Stimulated activated CD8-positive, alpha-beta memory T cell treated with anti-CD3 and anti-CD28 coated beads, Interleukin-4, amount 100 ng/mL, for 48 hours (primary cell): ENCODE measurements at regions not wholly inside any gene's neighbourhood (a gene's known extent, or its start where the extent isn't known, plus 50 kb on each side); places are given as distances from the start of the nearest gene placed in this dataset.

Experiments used
- DNase-seq: peaks from one replicate; pipeline ENCODE4 v3.0.0-alpha.2; 2020

GRCh38 chr3:151995091-151995490 is 121.6 kb downstream of the SUCNR1 start:
- DNase-seq = no peak

DNA sequence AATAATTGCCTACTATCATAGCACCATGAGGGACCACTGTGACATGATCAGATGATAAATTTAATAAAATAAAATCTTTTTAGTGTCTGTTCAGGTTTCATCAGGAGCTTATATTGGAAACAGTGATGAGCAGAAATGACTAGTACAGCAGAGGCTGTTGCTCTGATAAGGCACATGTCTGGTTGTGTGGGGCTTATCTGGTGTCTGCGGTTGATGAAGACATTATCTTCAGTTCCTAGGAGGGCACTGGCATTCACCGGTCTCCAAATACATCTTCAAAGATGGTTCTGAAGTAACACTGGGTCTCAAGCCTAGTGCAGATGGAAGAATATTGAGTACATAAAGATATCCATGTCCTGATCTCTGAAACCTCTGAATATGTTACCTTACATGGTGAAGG is 125.3 kb downstream of the SUCNR1 start:
- DNase-seq = no peak

- no peak for DNase-seq
Observed at GRCh38 chr3:151999936-152000335, 126.5 kb downstream of the SUCNR1 start.

GRCh38 chr3:152011812-152012735 is 138.6 kb downstream of the SUCNR1 start:
- DNase-seq = no peak

DNA sequence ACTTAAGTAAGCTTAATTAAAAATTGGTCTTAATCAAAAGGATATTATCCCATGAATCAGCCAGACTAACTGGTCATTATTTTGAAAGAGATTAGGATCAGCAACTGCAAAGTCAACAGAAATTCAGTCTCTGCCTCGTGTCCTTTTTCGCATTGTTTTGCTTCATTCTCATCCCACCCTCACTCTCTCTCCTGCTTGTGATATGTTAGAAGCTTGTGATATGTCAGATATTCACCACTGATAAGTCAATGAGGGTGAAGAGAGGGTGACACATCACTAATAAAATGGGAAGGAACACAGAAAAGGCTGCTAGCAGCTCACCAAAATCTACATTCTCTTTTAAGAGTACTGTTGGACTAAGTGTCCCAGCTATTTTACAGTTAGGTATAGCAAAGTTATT is 146.1 kb downstream of the SUCNR1 start:
- no peak for DNase-seq

GRCh38 chr3:152021951-152022461 is 148.6 kb downstream of the SUCNR1 start:
- DNase-seq = peak; percentile 40

DNA sequence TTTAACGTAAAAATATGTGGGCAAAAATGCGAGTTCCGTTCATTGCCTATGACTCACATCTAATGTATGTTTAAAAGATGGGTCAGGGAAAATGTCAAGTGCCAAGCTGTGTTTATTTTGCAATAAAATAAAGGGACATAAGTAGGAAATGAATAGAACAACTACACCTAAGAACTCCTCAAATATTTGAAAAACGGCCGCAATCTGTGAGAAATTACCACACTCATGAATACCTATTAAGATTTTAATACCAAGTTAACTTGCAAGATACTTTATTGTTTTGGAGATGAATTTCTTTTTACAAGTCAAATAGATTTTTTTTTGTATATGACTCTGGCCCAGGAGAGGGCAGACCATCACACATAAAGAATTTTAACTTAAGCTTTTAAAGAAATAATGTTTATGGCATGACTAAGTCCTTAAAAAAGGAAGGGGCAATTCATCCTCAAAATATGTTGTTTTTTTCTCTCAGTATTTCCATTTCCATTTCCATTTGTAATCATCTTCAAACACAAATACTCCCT is 152.7 kb downstream of the SUCNR1 start:
- no peak for DNase-seq

DNA sequence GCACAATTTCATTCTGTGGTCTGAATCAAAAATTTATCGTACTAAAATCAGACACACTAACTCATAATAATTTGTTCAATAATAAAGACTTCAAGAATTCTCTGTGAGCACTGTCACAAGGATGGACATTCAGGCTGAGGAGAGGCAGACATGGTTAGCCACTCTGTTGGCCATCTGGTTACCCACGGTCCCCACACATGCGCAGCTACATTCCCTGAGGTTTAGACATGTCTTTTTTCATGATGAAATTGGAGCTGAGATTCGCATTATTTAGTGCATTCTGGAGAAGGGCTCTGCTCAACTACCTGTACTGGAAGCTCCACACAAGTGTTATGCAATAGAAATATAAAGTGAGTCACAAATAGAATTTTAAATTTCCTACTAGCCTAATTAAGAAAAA is 156.9 kb downstream of the SUCNR1 start:
- no peak for DNase-seq

DNA sequence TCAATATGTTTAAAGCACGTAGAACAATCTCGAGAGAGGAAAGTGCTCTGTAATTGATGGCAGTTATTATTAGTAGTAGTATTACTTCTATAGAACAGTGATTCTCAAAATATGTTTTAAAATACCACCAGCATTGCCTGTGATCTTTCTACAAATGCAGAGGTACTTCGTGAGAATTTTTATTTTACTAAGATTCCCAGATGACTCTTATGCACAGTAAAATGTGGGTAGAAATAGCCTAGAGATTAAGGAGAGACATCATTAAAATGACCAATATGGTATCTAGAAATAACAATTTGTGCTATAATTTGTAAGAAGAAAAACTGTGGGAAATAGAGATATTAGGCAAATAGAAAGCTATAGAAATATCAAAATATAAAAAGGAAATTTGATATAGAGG is 157.9 kb downstream of the SUCNR1 start:
- no peak for DNase-seq

- no peak for DNase-seq
Observed at GRCh38 chr3:152037297-152037696, 163.9 kb downstream of the SUCNR1 start.

DNA sequence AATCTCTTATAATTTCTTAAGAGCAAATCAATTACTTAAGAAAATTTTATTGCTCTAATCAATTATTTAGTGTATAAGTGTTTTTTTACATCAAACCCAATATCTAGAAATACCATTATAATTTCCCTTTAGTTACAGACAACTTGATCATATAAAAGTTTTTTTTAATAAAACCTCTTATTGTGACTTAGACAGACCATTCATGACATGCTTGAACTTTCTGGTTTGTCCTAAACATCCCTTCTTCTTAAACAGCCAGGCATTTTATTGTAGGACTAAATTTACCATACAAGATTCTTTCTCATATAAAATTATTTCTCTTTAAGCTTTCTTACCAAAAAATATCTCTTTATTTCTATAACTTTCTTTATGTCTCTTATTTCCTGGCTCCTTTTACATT is 164.5 kb downstream of the SUCNR1 start:
- DNase-seq = no peak

DNA sequence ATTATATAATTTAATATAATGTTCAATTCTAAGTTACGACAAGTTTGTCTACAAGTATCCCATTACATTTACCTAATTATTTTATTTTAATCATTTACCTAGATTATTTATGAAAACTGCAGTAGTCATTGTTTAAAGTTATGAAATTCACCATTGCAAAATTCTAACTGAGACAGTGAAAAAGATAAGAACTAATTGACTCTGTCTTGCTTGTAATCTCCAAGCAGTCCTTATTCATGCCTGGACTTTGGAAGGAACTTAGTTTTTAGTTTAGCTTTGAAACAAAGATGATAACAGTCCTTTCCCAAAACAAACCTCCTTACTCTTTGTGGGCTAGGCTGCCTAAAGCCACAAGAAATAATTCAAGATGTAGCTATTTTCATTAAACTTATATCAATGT is 165.0 kb downstream of the SUCNR1 start:
- DNase-seq = no peak

GRCh38 chr3:152039887-152040286 is 166.4 kb downstream of the SUCNR1 start:
- no peak for DNase-seq

GRCh38 chr3:152040319-152040718 is 166.9 kb downstream of the SUCNR1 start:
- no peak for DNase-seq

GRCh38 chr3:152043620-152044019 is 170.2 kb downstream of the SUCNR1 start:
- no peak for DNase-seq

DNA sequence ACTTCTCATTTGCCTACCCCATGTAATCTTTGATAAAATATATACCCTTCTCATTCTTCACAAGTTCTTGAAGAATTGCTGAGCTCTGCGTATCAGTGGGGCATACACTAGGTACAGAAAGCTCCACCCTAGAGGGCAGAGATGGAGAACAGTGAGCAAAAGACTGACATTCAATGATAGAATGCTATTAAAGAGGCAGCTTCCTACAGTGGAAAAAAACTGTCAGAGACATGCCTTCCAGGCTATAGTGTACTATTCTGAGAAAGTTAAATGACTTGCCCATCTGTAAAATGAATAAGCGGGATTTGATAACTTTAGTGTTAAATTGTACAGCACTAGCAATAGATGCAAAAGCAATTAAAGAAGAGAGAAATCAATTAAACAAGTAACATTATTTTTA is 172.8 kb downstream of the SUCNR1 start:
- no peak for DNase-seq

GRCh38 chr3:152047465-152047864 is 174.0 kb downstream of the SUCNR1 start:
- DNase-seq = no peak

GRCh38 chr3:152048831-152049230 is 175.4 kb downstream of the SUCNR1 start:
- DNase-seq = no peak

- no peak for DNase-seq
Observed at GRCh38 chr3:152050903-152051302, 177.5 kb downstream of the SUCNR1 start.

- no peak for DNase-seq
Observed at GRCh38 chr3:152051501-152052404, 178.3 kb downstream of the SUCNR1 start.

DNA sequence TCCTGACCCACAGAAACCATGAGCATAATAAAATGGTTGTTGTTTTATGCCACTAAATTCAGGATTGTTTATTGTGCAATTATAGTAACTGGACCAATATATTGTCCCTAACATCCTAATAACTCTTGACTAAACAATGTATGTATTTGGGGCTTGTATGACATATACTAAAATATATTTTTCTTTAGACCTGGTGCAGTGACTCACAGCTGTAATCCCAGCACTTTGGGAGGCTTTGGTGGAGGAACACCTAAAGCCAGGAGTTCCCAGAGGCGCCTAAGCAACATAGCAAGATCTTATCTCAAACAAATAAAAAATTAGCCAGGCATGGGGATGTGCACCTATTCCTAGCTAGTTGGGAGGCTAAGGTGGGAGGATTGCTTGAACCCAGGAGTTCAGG is 180.4 kb downstream of the SUCNR1 start:
- no peak for DNase-seq

GRCh38 chr3:152054315-152054714 is 180.9 kb downstream of the SUCNR1 start:
- no peak for DNase-seq

- DNase-seq = no peak
Observed at GRCh38 chr3:152056073-152056472, 182.6 kb downstream of the SUCNR1 start.
